Stomach (tissue), 8 donors: ENCODE measurements at regions not wholly inside any gene's neighbourhood (a gene's known extent, or its start where the extent isn't known, plus 50 kb on each side); places are given as distances from the start of the nearest gene placed in this dataset.
"Not testable (repeated sequence)": the region's sequence is repeated elsewhere in the genome, so short reads cannot be mapped to it uniquely, and the experiment has no call there.

ENCODE experiments used
- DNase-seq, 2 donors: peaks; one replicate each; pipeline versions ENCODE4 v3.0.0 to v3.0.0-alpha.2; 2013 to 2019
- H3K27ac ChIP-seq, 5 donors: fragments of 200-600 bp in 4 of 5; sonication (generic) in 4 of 5; one replicate each; pipeline ENCODE4 v1.5.1; 2013 to 2019; ENCODE audit warnings: mild to moderate bottlenecking in 1 of 5, moderate library complexity in 1 of 5
- H3K27me3 ChIP-seq, 3 donors: fragments of 200-600 bp; sonication (generic); one replicate each; pipeline ENCODE4 v1.5.1; 2017 to 2019; ENCODE audit warnings: mixed run types in 1 of 3
- H3K36me3 ChIP-seq, 4 donors: fragments of 200-600 bp; sonication (generic); 1 replicate in 3 of 4; 2 replicates in 1 of 4; pipeline ENCODE4 v1.5.1; 2016 to 2019
- H3K4me1 ChIP-seq, 4 donors: fragments of 200-600 bp; sonication (generic); one replicate each; pipeline ENCODE4 v1.5.1; 2016 to 2019
- H3K4me3 ChIP-seq, 4 donors: fragments of 200-600 bp; sonication (generic) in 3 of 4; one replicate each; pipeline ENCODE4 v1.5.1; 2016 to 2019; ENCODE audit warnings: mild to moderate bottlenecking in 1 of 4
- H3K9me3 ChIP-seq, 4 donors: fragments of 200-600 bp; sonication (generic); one replicate each; pipeline ENCODE4 v1.5.1; 2016 to 2019
- EP300 ChIP-seq: sonication (generic); formaldehyde crosslinking; IDR thresholded peaks from one replicate; pipeline ENCODE4 v1.6.1; 2017; ENCODE audit warnings: antibody characterized with exemption
- POLR2A ChIP-seq, 4 donors: fragments of 450-650 bp; IDR thresholded peaks; one replicate each; pipeline ENCODE4 v1.6.1; 2016; ENCODE audit warnings: antibody characterized with exemption in 4 of 4, control low read depth in 2 of 4, mild to moderate bottlenecking in 1 of 4, moderate library complexity in 1 of 4
- POLR2AphosphoS5 ChIP-seq, 3 donors: sonication (generic); formaldehyde crosslinking; IDR thresholded peaks; one replicate each; pipeline ENCODE4 v1.6.1; 2016; ENCODE audit warnings: antibody characterized with exemption in 3 of 3
- WGBS, 5 donors: extraction: QIAGEN DNeasy Blood & Tissue Kit in 3 of 5; methylation state at CpG; one replicate each; pipeline versions ENCODE4 v1.1.5 to v1.1.7; 2013 to 2018; 5-methylcytosine and 5-hydroxymethylcytosine counted together
- intact Hi-C: fragments of 100-400 bp; cut with DNase I; formaldehyde crosslinking; loops from one replicate; pipeline ENCODE4 v1.15.1; 2023; ENCODE audit warnings: low total_unique reads
- TF ChIP-seq, protein P1 (sequence below), 7 experiments: fragments of 450-650 bp in 4 of 7; fragments of 200-600 bp in 3 of 7; sonication (generic) in 3 of 7; IDR thresholded peaks; one replicate each; pipeline ENCODE4 v1.5.1; 2016 to 2019; ENCODE audit warnings: antibody characterized with exemption in 7 of 7, control low read depth in 2 of 7, mild to moderate bottlenecking in 1 of 7
- donor health status: healthy with polysubstance abuse.
- donor health status: Bipolar disorder and iron deficiency.
- donor health status: healthy.

DNA sequence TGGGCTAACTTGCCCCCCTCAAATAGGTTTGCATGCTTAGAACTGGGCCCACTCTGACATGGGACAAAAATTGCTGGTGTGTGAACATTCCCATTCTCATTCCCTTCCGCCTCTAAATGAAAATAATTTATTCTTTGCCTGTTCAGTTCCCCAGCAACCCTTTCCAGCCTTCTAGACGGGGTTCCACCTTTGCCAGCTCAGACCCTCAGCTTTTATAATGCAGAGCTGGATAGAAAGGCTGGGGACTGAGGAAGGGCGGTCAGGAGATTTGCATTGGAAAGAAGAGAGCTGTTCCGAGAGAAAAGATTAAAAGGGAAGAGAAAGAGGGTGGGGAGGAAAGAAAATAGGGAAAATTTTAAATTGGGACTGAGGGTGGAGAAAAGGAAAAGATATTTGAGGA, 151.1 kb upstream of the WSCD1 start:
- no peak for DNase-seq
- H3K27me3 ChIP-seq: peaks cover 0 to 3% (median 0%) of the 10 kb centered on the region in 3 donors
- no peaks in the 10 kb centered on the region for H3K4me1 ChIP-seq
- no peaks in the 10 kb centered on the region for H3K36me3 ChIP-seq
- intact Hi-C loops: no loop called here
- 45 to 49% (median 47%) methylated on average over 4 of the region's 4 CpGs for WGBS, 5 donors
- H3K27ac ChIP-seq: no peak overlapping the region
- H3K9me3 ChIP-seq: no peaks in the 10 kb centered on the region
- TF ChIP-seq POLR2A (IDR thresholded peaks at IDR 0.05) (no peak), POLR2AphosphoS5 (IDR thresholded peaks at IDR 0.05) (no peak), EP300 (no peak)
- TF ChIP-seq, protein P1, sequence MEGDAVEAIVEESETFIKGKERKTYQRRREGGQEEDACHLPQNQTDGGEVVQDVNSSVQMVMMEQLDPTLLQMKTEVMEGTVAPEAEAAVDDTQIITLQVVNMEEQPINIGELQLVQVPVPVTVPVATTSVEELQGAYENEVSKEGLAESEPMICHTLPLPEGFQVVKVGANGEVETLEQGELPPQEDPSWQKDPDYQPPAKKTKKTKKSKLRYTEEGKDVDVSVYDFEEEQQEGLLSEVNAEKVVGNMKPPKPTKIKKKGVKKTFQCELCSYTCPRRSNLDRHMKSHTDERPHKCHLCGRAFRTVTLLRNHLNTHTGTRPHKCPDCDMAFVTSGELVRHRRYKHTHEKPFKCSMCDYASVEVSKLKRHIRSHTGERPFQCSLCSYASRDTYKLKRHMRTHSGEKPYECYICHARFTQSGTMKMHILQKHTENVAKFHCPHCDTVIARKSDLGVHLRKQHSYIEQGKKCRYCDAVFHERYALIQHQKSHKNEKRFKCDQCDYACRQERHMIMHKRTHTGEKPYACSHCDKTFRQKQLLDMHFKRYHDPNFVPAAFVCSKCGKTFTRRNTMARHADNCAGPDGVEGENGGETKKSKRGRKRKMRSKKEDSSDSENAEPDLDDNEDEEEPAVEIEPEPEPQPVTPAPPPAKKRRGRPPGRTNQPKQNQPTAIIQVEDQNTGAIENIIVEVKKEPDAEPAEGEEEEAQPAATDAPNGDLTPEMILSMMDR (IDR thresholded peaks at IDR 0.05): no peak
- H3K4me3 ChIP-seq: no peak overlapping the region

DNA sequence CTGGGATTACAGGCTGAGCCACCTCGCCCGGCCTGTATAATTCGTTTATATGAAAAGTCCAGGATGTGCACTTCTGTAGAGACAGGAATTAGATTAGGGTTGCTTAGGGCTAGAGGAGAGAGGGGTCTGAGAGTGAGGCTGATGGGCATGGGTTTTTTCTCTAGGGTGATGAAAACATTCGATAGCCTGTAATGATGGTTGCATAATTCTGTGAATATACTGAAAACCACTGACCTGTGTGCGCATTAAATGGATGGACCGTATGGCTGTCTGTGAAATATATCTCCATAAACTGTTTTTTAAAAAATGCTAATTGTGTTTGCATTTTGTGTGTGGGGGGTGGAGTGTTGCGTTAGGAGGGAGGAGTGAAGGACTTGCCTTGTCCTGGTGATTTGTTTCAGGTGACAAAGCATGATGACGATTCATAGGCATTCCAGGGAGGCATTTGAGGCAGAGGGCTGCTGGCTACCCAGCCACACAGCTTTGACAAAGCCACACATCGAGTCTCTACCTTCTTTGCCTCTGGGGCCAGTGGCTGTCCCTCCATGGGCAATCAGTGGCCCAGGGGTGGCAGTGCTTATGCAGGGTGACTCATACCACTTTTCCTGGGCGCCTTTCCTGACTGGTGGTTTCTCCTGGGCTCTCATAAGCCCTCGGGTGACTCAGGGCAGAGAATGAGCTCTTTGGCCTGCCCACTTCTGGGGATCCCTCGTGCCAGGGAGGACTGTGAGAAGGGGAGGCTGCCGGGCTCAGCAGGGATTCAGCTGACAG, 148.5 kb upstream of the WSCD1 start:
- DNase-seq: no peak
- WGBS, 5 donors: 63 to 74% (median 71%) methylated on average over 13 of the region's 13 CpGs
- Histone ChIP-seq H3K4me1 (no peaks in the 10 kb centered on the region), H3K27ac (no peak overlapping the region), H3K27me3 (no peaks in the 10 kb centered on the region), H3K4me3 (no peak overlapping the region), H3K36me3 (no peaks in the 10 kb centered on the region), H3K9me3 (no peaks in the 10 kb centered on the region)
- intact Hi-C loops: no loop called here
- TF ChIP-seq, protein P1 (IDR thresholded peaks at IDR 0.05): no peak
- TF ChIP-seq POLR2A (IDR thresholded peaks at IDR 0.05) (no peak), POLR2AphosphoS5 (IDR thresholded peaks at IDR 0.05) (no peak), EP300 (no peak)

DNA sequence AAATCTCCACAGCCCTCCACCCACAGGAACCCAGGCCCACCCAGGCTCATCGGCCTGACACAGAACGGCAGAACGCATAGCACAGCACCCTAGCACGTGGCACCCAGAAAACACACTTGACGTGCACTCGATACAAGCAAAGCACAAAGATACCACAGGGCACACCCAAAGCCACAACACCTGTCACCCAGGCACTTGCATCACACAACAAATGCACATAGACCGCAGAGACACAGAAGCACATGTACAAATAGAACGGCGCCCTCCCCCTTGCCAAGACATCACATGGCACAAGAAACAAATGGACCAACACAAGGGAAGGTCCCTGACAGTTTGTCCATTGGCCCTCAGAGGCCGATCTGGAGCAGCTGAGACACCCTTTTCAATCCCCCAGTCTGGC, 147.7 kb upstream of the WSCD1 start:
- WGBS, 5 donors: 69 to 91% (median 88%) methylated on average over 4 to 10 of the region's 10 CpGs
- Histone ChIP-seq H3K4me1 (no peaks in the 10 kb centered on the region), H3K27me3 (no peaks in the 10 kb centered on the region), H3K27ac (no peak overlapping the region), H3K36me3 (no peaks in the 10 kb centered on the region), H3K9me3 (no peaks in the 10 kb centered on the region), H3K4me3 (no peak overlapping the region)
- TF ChIP-seq, protein P1 (IDR thresholded peaks at IDR 0.05): no peak
- TF ChIP-seq EP300 (no peak), POLR2AphosphoS5 (IDR thresholded peaks at IDR 0.05) (no peak), POLR2A (IDR thresholded peaks at IDR 0.05) (no peak)
- DNase-seq: no peak
- intact Hi-C loops: no loop called here

DNA sequence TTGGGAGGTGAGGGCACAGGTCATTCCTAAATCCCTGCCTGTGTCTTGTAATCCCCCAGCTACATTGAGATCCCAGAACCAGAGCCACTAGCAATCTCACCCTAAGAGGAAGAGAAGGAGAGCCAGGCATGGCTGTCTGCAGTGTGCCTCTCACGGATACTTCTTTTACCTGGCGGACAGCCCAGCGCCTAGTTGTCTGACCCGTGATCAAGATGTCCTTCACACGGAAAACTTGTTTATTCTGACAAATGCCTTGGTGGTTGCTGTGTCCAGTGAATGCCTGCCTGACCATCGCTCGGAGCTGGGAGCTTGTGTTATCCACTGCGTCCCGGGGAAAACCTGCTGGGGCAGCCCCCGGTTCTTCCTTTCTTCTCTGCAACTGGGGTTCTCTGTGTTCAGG, 140.5 kb upstream of the WSCD1 start:
- Histone ChIP-seq H3K4me1 (no peaks in the 10 kb centered on the region), H3K27ac (no peak overlapping the region), H3K27me3 (peaks cover 0 to 10% (median 0%) of the 10 kb centered on the region in 3 donors), H3K36me3 (no peaks in the 10 kb centered on the region), H3K4me3 (no peak overlapping the region), H3K9me3 (peaks cover 0 to 14% (median 7%) of the 10 kb centered on the region in 4 donors)
- intact Hi-C loops: no loop called here
- TF ChIP-seq POLR2A (IDR thresholded peaks at IDR 0.05): no peak
- no peak for TF ChIP-seq EP300
- TF ChIP-seq POLR2AphosphoS5 (IDR thresholded peaks at IDR 0.05): no peak
- TF ChIP-seq, protein P1 (IDR thresholded peaks at IDR 0.05): no peak
- no peak for DNase-seq
- WGBS, 5 donors: 85 to 90% (median 89%) methylated on average over 10 of the region's 10 CpGs

DNA sequence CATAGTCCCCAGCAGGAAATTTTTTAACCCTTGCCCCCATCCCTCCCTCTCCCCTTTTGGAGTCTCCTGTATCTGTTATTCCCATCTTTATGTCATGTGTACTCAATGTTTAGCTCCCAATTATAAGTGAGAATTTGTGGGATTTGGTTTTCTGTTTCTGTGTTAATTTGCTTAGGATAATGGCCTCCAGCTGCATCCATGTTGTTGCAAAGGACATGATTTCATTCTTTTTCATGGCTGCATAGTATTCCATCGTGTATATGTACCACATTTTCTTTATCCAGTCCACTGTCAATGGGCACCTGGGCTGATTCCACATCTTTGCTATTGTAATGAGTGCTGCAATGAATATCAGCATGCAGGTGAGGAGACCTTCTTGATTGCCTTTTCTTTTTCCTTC, 139.6 kb upstream of the WSCD1 start:
- H3K36me3 ChIP-seq, H3K4me3 ChIP-seq, DNase-seq, H3K4me1 ChIP-seq, intact Hi-C loops, H3K27ac ChIP-seq: not testable (repeated sequence)
- WGBS, 5 donors: 34 to 79% (median 64%) methylated on average over 1 of the region's 1 CpG
- Histone ChIP-seq H3K27me3 (peaks cover 0 to 10% (median 0%) of the 10 kb centered on the region in 3 donors), H3K9me3 (peaks cover 0 to 19% (median 7%) of the 10 kb centered on the region in 4 donors)
